ENCODE measurements at regions not wholly inside any gene's neighbourhood (a gene's known extent, or its start where the extent isn't known, plus 50 kb on each side); places are given as distances from the start of the nearest gene placed in this dataset.
"Not testable (repeated sequence)": the region's sequence is repeated elsewhere in the genome, so short reads cannot be mapped to it uniquely, and the experiment has no call there.

DNA sequence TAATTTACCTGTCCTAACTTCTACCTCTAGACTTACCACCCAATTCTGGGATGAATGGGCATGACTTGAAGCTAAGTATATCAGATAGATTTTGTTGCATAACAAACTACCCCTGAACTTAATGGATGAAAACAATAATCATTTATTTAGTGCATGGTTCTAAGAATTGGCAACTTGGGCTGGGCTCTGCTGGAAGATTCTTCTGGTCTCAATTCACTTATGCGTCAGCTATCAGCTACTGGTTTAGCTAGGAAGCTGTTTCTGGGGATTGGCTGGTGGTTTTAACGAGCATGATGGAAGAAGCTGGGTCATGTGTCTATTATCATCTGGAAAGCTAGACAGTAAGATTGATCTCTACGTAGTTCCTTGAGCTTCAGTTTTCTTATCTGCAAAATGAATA is 77.3 kb upstream of the LMCD1 start:
- no peak overlapping the region for H3K4me3 ChIP-seq (ENCODE audit: low read depth, low read length)
- DNase-seq (ENCODE audit: low read depth), result no peak

- DNase-seq (ENCODE audit: low read depth), result no peak
- no peak overlapping the region for H3K4me3 ChIP-seq (ENCODE audit: low read depth, low read length)
These were observed 64.8 kb upstream of the LMCD1 start for GRCh38 chr3:8436661-8437287.

- no peak for DNase-seq (ENCODE audit: low read depth)
- H3K4me3 ChIP-seq (ENCODE audit: low read depth, low read length), result no peak overlapping the region
These were observed 63.0 kb upstream of the LMCD1 start for GRCh38 chr3:8438507-8439079.

- not testable (repeated sequence) for H3K4me3 ChIP-seq (ENCODE audit: low read depth, low read length); DNase-seq (ENCODE audit: low read depth)
These were observed 61.5 kb upstream of the LMCD1 start for GRCh38 chr3:8440142-8440541.

- no peak for DNase-seq (ENCODE audit: low read depth)
- no peak overlapping the region for H3K4me3 ChIP-seq (ENCODE audit: low read depth, low read length)
These were observed 59.6 kb upstream of the LMCD1 start for GRCh38 chr3:8441969-8442559.

GRCh38 chr3:8442993-8443650 is 58.5 kb upstream of the LMCD1 start:
- DNase-seq (ENCODE audit: low read depth), result no peak
- no peak overlapping the region for H3K4me3 ChIP-seq (ENCODE audit: low read depth, low read length)

DNA sequence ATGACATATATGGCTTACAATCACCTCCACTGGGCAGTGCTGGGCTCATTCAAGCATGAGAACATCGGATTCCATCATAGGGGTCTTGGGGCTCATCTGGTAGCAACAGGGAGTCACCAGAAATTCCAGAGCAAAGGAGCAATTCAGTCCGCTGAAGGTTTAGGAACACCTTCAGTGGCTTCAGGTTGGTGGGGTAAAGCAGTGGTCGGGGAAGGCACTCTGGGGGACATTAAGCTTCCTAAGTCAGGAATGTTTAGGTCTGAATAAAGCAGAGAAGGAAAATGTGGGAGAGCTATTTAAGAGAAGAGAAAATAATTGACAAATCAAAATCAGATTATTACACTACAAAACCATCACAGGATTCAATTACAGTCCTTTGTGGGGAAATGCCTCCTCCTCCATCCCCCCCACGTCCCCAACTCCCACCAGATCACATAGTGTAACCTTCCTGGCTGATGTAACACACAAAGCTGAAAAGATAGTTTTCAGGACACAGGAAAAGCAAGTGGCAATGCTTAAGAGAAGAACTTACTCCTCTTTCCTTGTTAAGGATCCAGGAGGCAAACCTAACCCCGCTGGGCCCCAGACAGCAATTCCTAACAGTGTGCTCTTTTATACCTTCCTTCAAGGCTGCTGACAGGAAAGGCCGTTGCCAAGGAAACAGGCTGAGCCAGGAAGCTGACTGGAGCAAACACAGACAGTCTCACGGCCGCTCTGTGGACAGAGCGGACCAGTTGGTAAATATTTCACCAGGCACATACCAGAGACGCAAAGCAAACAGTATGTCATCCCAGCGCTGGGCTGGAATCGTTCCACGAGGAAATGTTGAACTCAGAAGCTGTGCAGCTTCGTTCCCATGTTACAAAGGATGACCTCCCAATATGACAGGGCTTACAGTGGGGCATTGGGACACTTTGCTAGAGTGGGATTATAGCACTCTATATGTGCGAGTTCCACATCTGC is 57.5 kb upstream of the LMCD1 start:
- DNase-seq (ENCODE audit: low read depth), result peak; percentile 99
- peak overlapping the region; percentile 20 for H3K4me3 ChIP-seq (ENCODE audit: low read depth, low read length)

GRCh38 chr3:8444883-8445282 is 56.7 kb upstream of the LMCD1 start:
- no peak overlapping the region for H3K4me3 ChIP-seq (ENCODE audit: low read depth, low read length)
- DNase-seq (ENCODE audit: low read depth), result no peak

GRCh38 chr3:8445861-8446260 is 55.8 kb upstream of the LMCD1 start:
- peak; percentile 94 for DNase-seq (ENCODE audit: low read depth)
- H3K4me3 ChIP-seq (ENCODE audit: low read depth, low read length), result no peak overlapping the region

GRCh38 chr3:8446845-8447244 is 54.8 kb upstream of the LMCD1 start:
- H3K4me3 ChIP-seq (ENCODE audit: low read depth, low read length), result no peak overlapping the region
- DNase-seq (ENCODE audit: low read depth), result no peak

GRCh38 chr3:8450618-8451017 is 51.0 kb upstream of the LMCD1 start:
- DNase-seq (ENCODE audit: low read depth), result no peak
- H3K4me3 ChIP-seq (ENCODE audit: low read depth, low read length), result no peak overlapping the region

- no peak overlapping the region for H3K4me3 ChIP-seq (ENCODE audit: low read depth, low read length)
- DNase-seq (ENCODE audit: low read depth), result no peak
These were observed 49.9 kb upstream of the LMCD1 start for GRCh38 chr3:8451696-8452095.
